Stomach (tissue), 4 donors: ENCODE measurements at regions not wholly inside any gene's neighbourhood (a gene's known extent, or its start where the extent isn't known, plus 50 kb on each side); places are given as distances from the start of the nearest gene placed in this dataset.

ENCODE experiments used
- POLR2A ChIP-seq, 4 donors: fragments of 450-650 bp; IDR thresholded peaks; one replicate each; pipeline ENCODE4 v1.6.1; 2016; ENCODE audit warnings: antibody characterized with exemption in 4 of 4, control low read depth in 2 of 4, mild to moderate bottlenecking in 1 of 4, moderate library complexity in 1 of 4
- POLR2AphosphoS5 ChIP-seq, 3 donors: sonication (generic); formaldehyde crosslinking; IDR thresholded peaks; one replicate each; pipeline ENCODE4 v1.6.1; 2016; ENCODE audit warnings: antibody characterized with exemption in 3 of 3

DNA sequence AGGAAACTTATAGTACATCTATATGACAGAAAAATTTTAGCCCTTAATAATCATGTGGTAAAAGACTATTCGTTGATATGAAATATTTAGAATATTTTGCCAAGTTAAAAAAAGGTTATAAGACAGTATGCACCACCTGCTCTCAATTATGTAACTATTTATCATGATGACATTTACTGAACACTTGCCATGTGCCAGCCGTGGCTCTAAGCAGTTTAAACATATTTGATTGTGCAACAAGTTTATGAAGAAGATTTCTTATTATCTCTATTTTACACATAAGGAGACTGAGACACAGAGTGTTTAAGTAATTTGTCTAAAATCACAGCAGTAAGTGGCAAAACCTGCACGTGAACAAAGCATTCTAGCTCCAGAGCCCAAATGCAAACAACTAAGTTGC lies 199.3 kb upstream of the JUN start:
- TF ChIP-seq POLR2AphosphoS5 (IDR thresholded peaks at IDR 0.05) (no peak), POLR2A (IDR thresholded peaks at IDR 0.05) (no peak)
